Upper lobe of right lung (tissue), 1 donor: ENCODE measurements at regions not wholly inside any gene's neighbourhood (a gene's known extent, or its start where the extent isn't known, plus 50 kb on each side); places are given as distances from the start of the nearest gene placed in this dataset.

Source experiments
- ATAC-seq: fragments of 200-7000 bp; cut with Tn5 transposase; one replicate; pipeline ENCODE4 v1.9.1; 2020; ENCODE audit warnings: mild to moderate bottlenecking, moderate library complexity
- DNase-seq: peaks from one replicate; pipeline ENCODE4 v3.0.0-alpha.2; 2020
- H3K27ac ChIP-seq: fragments of 200-600 bp; one replicate; pipeline ENCODE4 v1.8.0; 2022
- H3K27me3 ChIP-seq: fragments of 200-600 bp; one replicate; pipeline ENCODE4 v1.8.0; 2022; ENCODE audit warnings: mild to moderate bottlenecking
- H3K36me3 ChIP-seq: fragments of 200-600 bp; one replicate; pipeline ENCODE4 v1.8.0; 2022
- H3K4me1 ChIP-seq: fragments of 200-600 bp; one replicate; pipeline ENCODE4 v1.8.0; 2022
- H3K4me3 ChIP-seq: fragments of 200-600 bp; one replicate; pipeline ENCODE4 v1.8.0; 2022; ENCODE audit warnings: mild to moderate bottlenecking
- H3K9me3 ChIP-seq: fragments of 200-600 bp; one replicate; pipeline ENCODE4 v1.8.0; 2022
- intact Hi-C: fragments of 100-400 bp; cut with DNase I; formaldehyde crosslinking; loops from one replicate; pipeline ENCODE4 v1.11.0; 2022
- TF ChIP-seq, protein P1 (sequence below): fragments of 200-600 bp; IDR thresholded peaks from one replicate; pipeline ENCODE4 v1.8.0; 2022; ENCODE audit warnings: antibody characterized with exemption
- donor health status: DM: no; HTN: yes; CAD: no; lungs with severe emphysema.

DNA sequence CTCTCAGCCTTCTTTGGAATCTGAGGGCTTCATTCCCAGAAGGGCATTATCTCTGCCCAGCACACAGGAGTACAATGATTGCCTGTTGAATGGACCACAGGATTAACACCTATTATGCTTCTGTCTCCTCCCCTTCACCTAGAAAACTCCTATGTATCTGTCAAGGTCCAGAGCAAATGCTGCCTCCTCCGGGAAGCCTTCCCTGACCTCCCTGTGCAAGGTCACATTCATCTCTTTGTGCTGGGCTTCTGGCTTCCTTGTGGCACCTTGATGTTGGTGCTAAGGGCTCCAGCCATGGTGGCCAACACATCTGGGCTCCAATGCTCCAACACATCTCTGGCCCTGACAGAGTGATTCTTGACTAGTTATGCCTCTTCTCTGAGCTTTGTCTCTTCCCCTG is 49.9 kb upstream of the ATP2B2 start:
- no peak for DNase-seq
- TF ChIP-seq, protein P1, sequence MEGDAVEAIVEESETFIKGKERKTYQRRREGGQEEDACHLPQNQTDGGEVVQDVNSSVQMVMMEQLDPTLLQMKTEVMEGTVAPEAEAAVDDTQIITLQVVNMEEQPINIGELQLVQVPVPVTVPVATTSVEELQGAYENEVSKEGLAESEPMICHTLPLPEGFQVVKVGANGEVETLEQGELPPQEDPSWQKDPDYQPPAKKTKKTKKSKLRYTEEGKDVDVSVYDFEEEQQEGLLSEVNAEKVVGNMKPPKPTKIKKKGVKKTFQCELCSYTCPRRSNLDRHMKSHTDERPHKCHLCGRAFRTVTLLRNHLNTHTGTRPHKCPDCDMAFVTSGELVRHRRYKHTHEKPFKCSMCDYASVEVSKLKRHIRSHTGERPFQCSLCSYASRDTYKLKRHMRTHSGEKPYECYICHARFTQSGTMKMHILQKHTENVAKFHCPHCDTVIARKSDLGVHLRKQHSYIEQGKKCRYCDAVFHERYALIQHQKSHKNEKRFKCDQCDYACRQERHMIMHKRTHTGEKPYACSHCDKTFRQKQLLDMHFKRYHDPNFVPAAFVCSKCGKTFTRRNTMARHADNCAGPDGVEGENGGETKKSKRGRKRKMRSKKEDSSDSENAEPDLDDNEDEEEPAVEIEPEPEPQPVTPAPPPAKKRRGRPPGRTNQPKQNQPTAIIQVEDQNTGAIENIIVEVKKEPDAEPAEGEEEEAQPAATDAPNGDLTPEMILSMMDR, result no peak
- Histone ChIP-seq H3K9me3 (no peaks in the 10 kb centered on the region), H3K36me3 (no peaks in the 10 kb centered on the region), H3K4me1 (no peaks in the 10 kb centered on the region), H3K27me3 (peaks cover 10% of the 10 kb centered on the region), H3K27ac (no peak overlapping the region), H3K4me3 (no peak overlapping the region)
- intact Hi-C loops, result no loop called here
- no peak for ATAC-seq

DNA sequence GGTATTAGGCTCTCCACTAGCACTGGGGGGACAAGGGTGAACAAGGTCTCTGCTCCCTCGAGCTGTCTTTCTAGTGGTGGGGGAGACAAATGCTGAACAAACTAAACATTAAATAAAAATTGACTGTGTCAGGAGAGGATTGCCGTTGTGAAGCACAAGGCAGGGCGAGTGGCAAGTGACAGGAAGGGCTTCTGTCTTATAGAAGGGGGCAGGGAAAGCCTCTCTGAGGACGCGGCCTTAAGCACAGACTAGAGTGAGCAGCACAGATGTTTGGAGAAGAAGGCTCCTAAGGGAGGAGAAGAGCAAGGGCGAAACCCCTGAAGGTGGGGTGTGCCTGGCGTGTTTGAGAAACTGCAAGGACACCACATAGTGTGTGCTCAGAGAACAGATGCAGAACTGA is 50.9 kb upstream of the ATP2B2 start:
- ATAC-seq (no peak), DNase-seq (peak; percentile 3)
- intact Hi-C loops, result no loop called here
- H3K36me3 ChIP-seq, result no peaks in the 10 kb centered on the region
- H3K4me3 ChIP-seq, result no peak overlapping the region
- H3K9me3 ChIP-seq, result no peaks in the 10 kb centered on the region
- no peaks in the 10 kb centered on the region for H3K4me1 ChIP-seq
- no peak overlapping the region for H3K27ac ChIP-seq
- TF ChIP-seq, protein P1, result no peak
- peaks cover 10% of the 10 kb centered on the region for H3K27me3 ChIP-seq

DNA sequence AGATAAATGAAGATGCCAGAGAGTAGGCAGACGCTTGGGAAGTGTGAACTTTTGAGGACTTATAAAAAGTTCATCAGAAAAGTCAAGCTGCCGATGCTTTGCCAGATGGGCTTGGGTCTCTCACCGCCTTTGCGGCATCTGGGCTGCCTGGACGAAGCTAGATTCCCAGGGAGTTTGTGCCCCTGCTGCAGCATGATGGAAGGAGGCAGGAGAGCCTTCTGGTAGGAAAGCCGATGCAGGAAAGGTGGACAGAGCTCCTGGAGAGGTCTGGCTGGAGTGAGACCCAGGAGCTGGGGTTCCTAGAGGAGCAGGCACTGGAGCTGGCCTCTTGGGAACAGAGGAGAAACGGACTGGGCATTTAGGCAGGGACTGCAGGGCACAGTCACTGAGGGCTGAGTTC is 51.9 kb upstream of the ATP2B2 start:
- ATAC-seq (no peak), DNase-seq (no peak)
- Histone ChIP-seq H3K27ac (no peak overlapping the region), H3K4me1 (no peaks in the 10 kb centered on the region), H3K4me3 (no peak overlapping the region), H3K9me3 (no peaks in the 10 kb centered on the region), H3K27me3 (peaks cover 3% of the 10 kb centered on the region), H3K36me3 (no peaks in the 10 kb centered on the region)
- intact Hi-C loops, result no loop called here
- TF ChIP-seq, protein P1, result no peak

DNA sequence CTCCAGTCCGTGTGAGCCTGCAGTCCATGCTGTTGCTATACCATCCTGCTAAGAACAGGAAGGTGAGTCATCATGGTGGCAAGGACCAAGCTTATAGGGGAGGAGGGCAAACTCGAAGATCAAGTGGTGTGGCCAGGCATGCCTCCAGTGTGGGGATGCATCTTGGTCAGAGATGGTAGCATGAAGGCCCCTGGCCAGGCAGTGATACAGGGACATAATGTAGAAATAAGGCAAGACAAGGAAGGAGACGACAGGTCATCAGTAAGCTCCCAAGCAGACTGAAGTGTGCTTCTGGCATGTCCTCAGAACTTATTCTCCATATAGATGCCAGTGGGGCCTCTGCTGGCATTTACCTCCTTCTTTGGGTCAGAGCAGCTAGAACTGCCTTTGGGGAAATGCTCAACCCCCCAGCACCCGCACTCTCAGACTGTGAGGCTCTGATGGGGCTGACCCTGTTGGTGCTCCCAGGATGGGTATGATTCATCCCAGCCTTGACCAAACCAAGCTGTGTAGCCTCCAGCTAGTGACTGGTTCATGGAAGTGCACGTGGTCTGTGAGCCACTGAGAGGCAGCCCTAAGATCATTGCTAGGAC is 52.5 kb upstream of the ATP2B2 start:
- H3K27ac ChIP-seq, result no peak overlapping the region
- intact Hi-C loops, result no loop called here
- H3K9me3 ChIP-seq, result no peaks in the 10 kb centered on the region
- H3K27me3 ChIP-seq, result no peaks in the 10 kb centered on the region
- ATAC-seq (no peak), DNase-seq (peak; percentile 26)
- no peaks in the 10 kb centered on the region for H3K36me3 ChIP-seq
- H3K4me1 ChIP-seq, result no peaks in the 10 kb centered on the region
- TF ChIP-seq, protein P1, result no peak
- no peak overlapping the region for H3K4me3 ChIP-seq

DNA sequence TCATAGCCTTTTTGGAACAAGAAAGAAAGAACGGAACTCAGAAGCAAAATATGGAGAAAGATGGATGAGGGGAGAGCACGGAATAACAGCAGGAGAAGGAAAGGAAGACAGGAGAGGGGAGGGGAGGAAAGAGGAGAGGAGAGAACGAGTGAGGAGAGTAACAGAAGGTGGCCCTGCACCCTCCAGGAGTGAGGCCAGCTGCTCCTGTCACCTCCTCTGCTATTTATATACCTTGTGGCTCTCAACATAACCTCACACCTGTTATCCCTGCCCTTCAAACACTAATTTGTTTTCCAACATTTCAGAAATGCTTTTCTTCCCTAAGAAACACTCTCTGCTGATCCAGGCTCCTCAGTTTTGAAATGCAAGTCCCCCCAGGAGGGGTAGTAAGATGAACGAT is 53.4 kb upstream of the ATP2B2 start:
- H3K4me1 ChIP-seq, result no peaks in the 10 kb centered on the region
- intact Hi-C loops, result no loop called here
- H3K36me3 ChIP-seq, result no peaks in the 10 kb centered on the region
- no peak overlapping the region for H3K27ac ChIP-seq
- TF ChIP-seq, protein P1, result no peak
- H3K4me3 ChIP-seq, result no peak overlapping the region
- H3K9me3 ChIP-seq, result no peaks in the 10 kb centered on the region
- peak; percentile 5 for DNase-seq
- H3K27me3 ChIP-seq, result peaks cover 3% of the 10 kb centered on the region
- ATAC-seq, result no peak
